WTC11 (cell line): ENCODE measurements at regions not wholly inside any gene's neighbourhood (a gene's known extent, or its start where the extent isn't known, plus 50 kb on each side); places are given as distances from the start of the nearest gene placed in this dataset.

ENCODE experiments used
- ATAC-seq: fragments of 200-7000 bp; cut with Tn5 transposase; 2 replicates; pipeline ENCODE4 v1.10.0; 2021; ENCODE audit warnings: mild to moderate bottlenecking, moderate library complexity
- CTCF ChIA-PET: fragments of 300-600 bp; sonication (Branson Sonifier 250); formaldehyde crosslinking; loops from one replicate; lab custom pipeline; 2021; ENCODE audit warnings: antibody characterized with exemption; lab: Charles Lee
- POLR2A ChIA-PET: fragments of 350-600 bp; sonication (Branson Sonifier 250); formaldehyde crosslinking; loops from one replicate; lab custom pipeline; 2021; ENCODE audit warnings: antibody characterized with exemption; lab: Charles Lee
- DNase-seq: peaks from one replicate; pipeline ENCODE4 v3.0.0; 2021; ENCODE audit warnings: low spot score
- H3K27ac Mint-ChIP-seq: 2 replicates; pipeline ENCODE4 v1.8.0; 2021; ENCODE audit warnings: mixed read lengths
- H3K27me3 Mint-ChIP-seq: 2 replicates; pipeline ENCODE4 v1.8.0; 2021; ENCODE audit warnings: low read depth, mild to moderate bottlenecking, moderate library complexity, mixed read lengths
- H3K36me3 Mint-ChIP-seq: 2 replicates; pipeline ENCODE4 v1.8.0; 2021; ENCODE audit warnings: mixed read lengths
- H3K4me1 Mint-ChIP-seq: 2 replicates; pipeline ENCODE4 v1.8.0; 2022; ENCODE audit warnings: mixed read lengths
- H3K4me3 Mint-ChIP-seq: 2 replicates; pipeline ENCODE4 v1.8.0; 2021; ENCODE audit warnings: mild to moderate bottlenecking, moderate library complexity, mixed read lengths
- H3K9me3 Mint-ChIP-seq: 2 replicates; pipeline ENCODE4 v1.8.0; 2021; ENCODE audit warnings: mixed read lengths
- AFF4 ChIP-seq: sonication (generic); formaldehyde crosslinking; IDR thresholded peaks from 2 replicates; pipeline ENCODE4 v1.8.1; 2023; ENCODE audit warnings: mild to moderate bottlenecking, missing genetic modification reagents, borderline replicate concordance
- ATF2 ChIP-seq: sonication (generic); formaldehyde crosslinking; IDR thresholded peaks from 2 replicates; pipeline ENCODE4 v1.8.1; 2022; ENCODE audit warnings: low read depth, missing genetic modification reagents, borderline replicate concordance
- ATF6 ChIP-seq: sonication (generic); formaldehyde crosslinking; IDR thresholded peaks from 2 replicates; pipeline ENCODE4 v1.8.1; 2023; ENCODE audit warnings: mild to moderate bottlenecking, missing genetic modification reagents
- CDX4 ChIP-seq: fragments of 250-450 bp; sonication (Bioruptor Pico); IDR thresholded peaks from 2 replicates; pipeline ENCODE4 v1.9.0; 2021; ENCODE audit warnings: moderate library complexity, mild to moderate bottlenecking, inconsistent platforms, borderline replicate concordance
- CREM ChIP-seq: sonication (generic); formaldehyde crosslinking; IDR thresholded peaks from 2 replicates; pipeline ENCODE4 v1.8.1; 2022; ENCODE audit warnings: mild to moderate bottlenecking, missing genetic modification reagents, moderate library complexity
- ELF4 ChIP-seq: sonication (generic); formaldehyde crosslinking; IDR thresholded peaks from 2 replicates; pipeline ENCODE4 v1.8.1; 2022; ENCODE audit warnings: low read depth, mild to moderate bottlenecking, moderate library complexity, missing genetic modification reagents
- IRF1 ChIP-seq: sonication (generic); formaldehyde crosslinking; IDR thresholded peaks from 2 replicates; pipeline ENCODE4 v1.8.0; 2023; ENCODE audit warnings: missing genetic modification reagents
- MXD4 ChIP-seq: fragments of 250-450 bp; sonication (Bioruptor Pico); IDR thresholded peaks from 2 replicates; pipeline ENCODE4 v1.8.0; 2021; ENCODE audit warnings: mild to moderate bottlenecking, moderate library complexity, borderline replicate concordance
- NFYB ChIP-seq: sonication (generic); formaldehyde crosslinking; conservative IDR thresholded peaks from 2 replicates; pipeline ENCODE4 v1.8.0; 2022; ENCODE audit warnings: low read depth, missing genetic modification reagents
- NR1H2 ChIP-seq: sonication (generic); formaldehyde crosslinking; IDR thresholded peaks from 2 replicates; pipeline ENCODE4 v1.9.0; 2021; ENCODE audit warnings: mild to moderate bottlenecking, moderate library complexity, missing genetic modification reagents
- NR3C1 ChIP-seq: sonication (generic); formaldehyde crosslinking; conservative IDR thresholded peaks from 2 replicates; pipeline ENCODE4 v1.8.1; 2023; ENCODE audit warnings: low read depth, mild to moderate bottlenecking, missing genetic modification reagents
- SMAD3 ChIP-seq: sonication (generic); formaldehyde crosslinking; IDR thresholded peaks from 2 replicates; pipeline ENCODE4 v1.8.0; 2022; ENCODE audit warnings: missing genetic modification reagents, mild to moderate bottlenecking, borderline replicate concordance
- TEAD4 ChIP-seq: sonication (generic); formaldehyde crosslinking; IDR thresholded peaks from 2 replicates; pipeline ENCODE4 v1.8.0; 2022; ENCODE audit warnings: mild to moderate bottlenecking, missing genetic modification reagents
- TP53 ChIP-seq: sonication (generic); formaldehyde crosslinking; IDR thresholded peaks from 2 replicates; pipeline ENCODE4 v1.8.1; 2023; ENCODE audit warnings: mild to moderate bottlenecking, missing genetic modification reagents
- ZBTB21 ChIP-seq: sonication (generic); formaldehyde crosslinking; IDR thresholded peaks from 2 replicates; pipeline ENCODE4 v1.8.1; 2023; ENCODE audit warnings: mild to moderate bottlenecking, missing genetic modification reagents, borderline replicate concordance
- ZMAT4 ChIP-seq: fragments of 250-450 bp; sonication (Bioruptor Pico); IDR thresholded peaks from 2 replicates; pipeline ENCODE4 v1.9.0; 2021; ENCODE audit warnings: mild to moderate bottlenecking
- ZNF532 ChIP-seq: fragments of 250-450 bp; sonication (Bioruptor Pico); IDR thresholded peaks from 2 replicates; pipeline ENCODE4 v1.9.0; 2021; ENCODE audit warnings: mild to moderate bottlenecking, borderline replicate concordance
- ZSCAN18 ChIP-seq: fragments of 250-450 bp; sonication (Bioruptor Pico); IDR thresholded peaks from 2 replicates; pipeline ENCODE4 v2.1.2; 2022; ENCODE audit warnings: mild to moderate bottlenecking, moderate library complexity

- Mint-ChIP-seq H3K27me3 (no peaks in the 10 kb centered on the region), H3K36me3 (no peaks in the 10 kb centered on the region), H3K4me1 (no peaks in the 10 kb centered on the region), H3K4me3 (no peak overlapping the region), H3K27ac (no peak overlapping the region), H3K9me3 (no peaks in the 10 kb centered on the region)
- TF ChIP-seq ATF6 (no peak), NFYB (CRISPR knock-in tag) (no peak), ZBTB21 (CRISPR knock-in tag) (no peak), MXD4 (CRISPR knock-in tag) (no peak), ZMAT4 (no peak), ELF4 (no peak), NR1H2 (CRISPR knock-in tag) (no peak), AFF4 (no peak), TEAD4 (CRISPR knock-in tag) (no peak), CDX4 (no peak)
- POLR2A ChIA-PET, result no interaction called here
- no peak for DNase-seq
- CTCF ChIA-PET, result no interaction called here
- no peak for ATAC-seq
These were observed 1625.7 kb upstream of the SLC10A2 start for GRCh38 chr13:104691767-104692467.

- CTCF ChIA-PET, result no interaction called here
- DNase-seq, result no peak
- Mint-ChIP-seq H3K4me3 (no peak overlapping the region), H3K27ac (no peak overlapping the region), H3K9me3 (no peaks in the 10 kb centered on the region), H3K36me3 (no peaks in the 10 kb centered on the region), H3K4me1 (no peaks in the 10 kb centered on the region), H3K27me3 (no peaks in the 10 kb centered on the region)
- ATAC-seq, result no peak
- POLR2A ChIA-PET, result no interaction called here
- TF ChIP-seq ATF2 (CRISPR knock-in tag) (no peak), ZSCAN18 (no peak), CREM (CRISPR knock-in tag) (no peak), NR3C1 (no peak), TP53 (CRISPR knock-in tag) (no peak), SMAD3 (CRISPR knock-in tag) (no peak), ZNF532 (CRISPR knock-in tag) (no peak), IRF1 (CRISPR knock-in tag) (no peak)
These were observed 1620.3 kb upstream of the SLC10A2 start for GRCh38 chr13:104686484-104686883.
